Upper lobe of left lung (tissue), 4 donors: ENCODE measurements at regions not wholly inside any gene's neighbourhood (a gene's known extent, or its start where the extent isn't known, plus 50 kb on each side); places are given as distances from the start of the nearest gene placed in this dataset.

Experiments
- POLR2A ChIP-seq, 4 donors: fragments of 450-650 bp; IDR thresholded peaks; one replicate each; pipeline ENCODE4 v1.5.1; 2016 to 2017; ENCODE audit warnings: antibody characterized with exemption in 4 of 4, mild to moderate bottlenecking in 2 of 4
- TF ChIP-seq, protein P1 (sequence below), 6 experiments: fragments of 450-650 bp in 4 of 6; fragments of 200-600 bp in 2 of 6; sonication (generic) in 2 of 6; IDR thresholded peaks; one replicate each; pipeline ENCODE4 v1.5.1; 2016 to 2019; ENCODE audit warnings: antibody characterized with exemption in 6 of 6

DNA sequence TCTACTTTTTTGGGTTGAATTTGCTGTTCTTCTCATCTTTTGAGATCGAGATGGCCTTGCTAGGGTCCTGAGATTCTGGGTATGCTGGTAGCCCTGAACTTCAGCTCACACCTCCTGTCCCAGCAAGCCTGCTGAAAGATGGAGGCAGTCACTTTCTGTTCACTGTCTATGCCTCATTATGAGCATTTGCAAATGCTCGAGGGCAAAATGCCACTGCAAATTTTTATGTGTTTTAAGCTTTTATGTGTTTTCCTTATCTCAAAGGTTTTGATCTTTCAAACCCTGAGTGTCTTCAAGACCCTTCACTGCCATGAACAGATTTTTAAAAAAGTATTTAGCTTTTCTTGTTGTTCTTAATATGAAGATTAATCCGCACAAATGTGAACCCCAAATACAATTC is 766.7 kb upstream of the HS6ST1 start:
- TF ChIP-seq, protein P1, sequence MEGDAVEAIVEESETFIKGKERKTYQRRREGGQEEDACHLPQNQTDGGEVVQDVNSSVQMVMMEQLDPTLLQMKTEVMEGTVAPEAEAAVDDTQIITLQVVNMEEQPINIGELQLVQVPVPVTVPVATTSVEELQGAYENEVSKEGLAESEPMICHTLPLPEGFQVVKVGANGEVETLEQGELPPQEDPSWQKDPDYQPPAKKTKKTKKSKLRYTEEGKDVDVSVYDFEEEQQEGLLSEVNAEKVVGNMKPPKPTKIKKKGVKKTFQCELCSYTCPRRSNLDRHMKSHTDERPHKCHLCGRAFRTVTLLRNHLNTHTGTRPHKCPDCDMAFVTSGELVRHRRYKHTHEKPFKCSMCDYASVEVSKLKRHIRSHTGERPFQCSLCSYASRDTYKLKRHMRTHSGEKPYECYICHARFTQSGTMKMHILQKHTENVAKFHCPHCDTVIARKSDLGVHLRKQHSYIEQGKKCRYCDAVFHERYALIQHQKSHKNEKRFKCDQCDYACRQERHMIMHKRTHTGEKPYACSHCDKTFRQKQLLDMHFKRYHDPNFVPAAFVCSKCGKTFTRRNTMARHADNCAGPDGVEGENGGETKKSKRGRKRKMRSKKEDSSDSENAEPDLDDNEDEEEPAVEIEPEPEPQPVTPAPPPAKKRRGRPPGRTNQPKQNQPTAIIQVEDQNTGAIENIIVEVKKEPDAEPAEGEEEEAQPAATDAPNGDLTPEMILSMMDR (IDR thresholded peaks at IDR 0.05): no peak
- TF ChIP-seq POLR2A (IDR thresholded peaks at IDR 0.05): no peak
